ENCODE measurements at regions not wholly inside any gene's neighbourhood (a gene's known extent, or its start where the extent isn't known, plus 50 kb on each side); places are given as distances from the start of the nearest gene placed in this dataset.

DNA sequence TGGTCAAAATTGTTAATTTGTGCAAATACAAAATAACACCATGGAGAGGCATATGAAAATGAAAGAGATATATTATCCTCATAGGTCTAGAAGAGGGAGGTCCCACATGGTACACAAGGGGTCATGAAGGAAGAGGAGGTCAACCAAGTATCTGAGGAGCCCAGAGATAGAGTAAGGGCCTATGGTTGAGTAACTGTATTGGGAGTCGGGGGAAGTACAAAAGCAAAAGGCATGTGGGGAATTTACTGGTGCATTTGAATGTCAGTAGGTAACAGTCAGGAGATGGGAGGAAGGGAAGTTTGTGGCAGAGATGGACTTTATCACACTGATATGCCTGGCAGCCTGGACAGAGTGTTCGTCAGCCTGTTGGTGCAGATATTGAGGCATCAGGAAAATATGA is 1113.7 kb downstream of the OTOL1 start:
- Histone ChIP-seq H3K4me1 (ENCODE audit: control insufficient read depth, insufficient read depth, low read length) (no peaks in the 10 kb centered on the region), H3K4me3 (ENCODE audit: low read depth, low read length) (no peak overlapping the region), H3K36me3 (ENCODE audit: control insufficient read depth in 2 of 2, insufficient read depth in 1 of 2, low read length in 2 of 2) (no peaks in the 10 kb centered on the region), H3K9me3 (ENCODE audit: control insufficient read depth, insufficient read depth, low read depth, low read length) (no peaks in the 10 kb centered on the region), H3K27ac (ENCODE audit: extremely low read depth, low read depth, low read length) (no peak overlapping the region)
- ChIA-PET POLR2A (no interaction called here), CTCF (no interaction called here)
- TF ChIP-seq ZNF239 (tag by site-specific recombination; IDR thresholded peaks at IDR 0.05) (no peak), WT1 (tag by site-specific recombination; IDR thresholded peaks at IDR 0.05) (no peak), ZNF223 (tag by site-specific recombination; IDR thresholded peaks at IDR 0.05) (no peak), ZFP3 (tag by site-specific recombination; IDR thresholded peaks at IDR 0.05; ENCODE audit: low read depth) (no peak), KLF10 (tag by site-specific recombination; IDR thresholded peaks at IDR 0.05) (no peak), ZFP69B (tag by site-specific recombination; IDR thresholded peaks at IDR 0.05) (no peak), ZNF514 (tag by site-specific recombination; IDR thresholded peaks at IDR 0.05) (no peak), ZNF341 (tag by site-specific recombination; IDR thresholded peaks at IDR 0.05; ENCODE audit: low read depth) (no peak), ZNF366 (tag by site-specific recombination; conservative IDR thresholded peaks at IDR 0.05) (no peak), ZNF184 (tag by site-specific recombination; IDR thresholded peaks at IDR 0.05) (no peak), BCL11B (tag by site-specific recombination; IDR thresholded peaks at IDR 0.05; ENCODE audit: low read depth) (no peak), ZNF843 (tag by site-specific recombination; IDR thresholded peaks at IDR 0.05) (no peak), ZNF335 (tag by site-specific recombination; conservative IDR thresholded peaks at IDR 0.05) (no peak), ZNF776 (tag by site-specific recombination; IDR thresholded peaks at IDR 0.05; ENCODE audit: borderline replicate concordance) (no peak), ZNF701 (tag by site-specific recombination; IDR thresholded peaks at IDR 0.05) (no peak), ZFP37 (tag by site-specific recombination; IDR thresholded peaks at IDR 0.05) (no peak)
- TF ChIP-seq, protein P1, sequence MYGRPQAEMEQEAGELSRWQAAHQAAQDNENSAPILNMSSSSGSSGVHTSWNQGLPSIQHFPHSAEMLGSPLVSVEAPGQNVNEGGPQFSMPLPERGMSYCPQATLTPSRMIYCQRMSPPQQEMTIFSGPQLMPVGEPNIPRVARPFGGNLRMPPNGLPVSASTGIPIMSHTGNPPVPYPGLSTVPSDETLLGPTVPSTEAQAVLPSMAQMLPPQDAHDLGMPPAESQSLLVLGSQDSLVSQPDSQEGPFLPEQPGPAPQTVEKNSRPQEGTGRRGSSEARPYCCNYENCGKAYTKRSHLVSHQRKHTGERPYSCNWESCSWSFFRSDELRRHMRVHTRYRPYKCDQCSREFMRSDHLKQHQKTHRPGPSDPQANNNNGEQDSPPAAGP (tag by site-specific recombination; IDR thresholded peaks at IDR 0.05), result no peak
- TF ChIP-seq, protein P2, sequence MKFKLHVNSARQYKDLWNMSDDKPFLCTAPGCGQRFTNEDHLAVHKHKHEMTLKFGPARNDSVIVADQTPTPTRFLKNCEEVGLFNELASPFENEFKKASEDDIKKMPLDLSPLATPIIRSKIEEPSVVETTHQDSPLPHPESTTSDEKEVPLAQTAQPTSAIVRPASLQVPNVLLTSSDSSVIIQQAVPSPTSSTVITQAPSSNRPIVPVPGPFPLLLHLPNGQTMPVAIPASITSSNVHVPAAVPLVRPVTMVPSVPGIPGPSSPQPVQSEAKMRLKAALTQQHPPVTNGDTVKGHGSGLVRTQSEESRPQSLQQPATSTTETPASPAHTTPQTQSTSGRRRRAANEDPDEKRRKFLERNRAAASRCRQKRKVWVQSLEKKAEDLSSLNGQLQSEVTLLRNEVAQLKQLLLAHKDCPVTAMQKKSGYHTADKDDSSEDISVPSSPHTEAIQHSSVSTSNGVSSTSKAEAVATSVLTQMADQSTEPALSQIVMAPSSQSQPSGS (tag by site-specific recombination; IDR thresholded peaks at IDR 0.05; ENCODE audit: low read depth), result no peak
- TF ChIP-seq, protein P3, sequence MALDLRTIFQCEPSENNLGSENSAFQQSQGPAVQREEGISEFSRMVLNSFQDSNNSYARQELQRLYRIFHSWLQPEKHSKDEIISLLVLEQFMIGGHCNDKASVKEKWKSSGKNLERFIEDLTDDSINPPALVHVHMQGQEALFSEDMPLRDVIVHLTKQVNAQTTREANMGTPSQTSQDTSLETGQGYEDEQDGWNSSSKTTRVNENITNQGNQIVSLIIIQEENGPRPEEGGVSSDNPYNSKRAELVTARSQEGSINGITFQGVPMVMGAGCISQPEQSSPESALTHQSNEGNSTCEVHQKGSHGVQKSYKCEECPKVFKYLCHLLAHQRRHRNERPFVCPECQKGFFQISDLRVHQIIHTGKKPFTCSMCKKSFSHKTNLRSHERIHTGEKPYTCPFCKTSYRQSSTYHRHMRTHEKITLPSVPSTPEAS (tag by site-specific recombination; IDR thresholded peaks at IDR 0.05), result no peak

DNA sequence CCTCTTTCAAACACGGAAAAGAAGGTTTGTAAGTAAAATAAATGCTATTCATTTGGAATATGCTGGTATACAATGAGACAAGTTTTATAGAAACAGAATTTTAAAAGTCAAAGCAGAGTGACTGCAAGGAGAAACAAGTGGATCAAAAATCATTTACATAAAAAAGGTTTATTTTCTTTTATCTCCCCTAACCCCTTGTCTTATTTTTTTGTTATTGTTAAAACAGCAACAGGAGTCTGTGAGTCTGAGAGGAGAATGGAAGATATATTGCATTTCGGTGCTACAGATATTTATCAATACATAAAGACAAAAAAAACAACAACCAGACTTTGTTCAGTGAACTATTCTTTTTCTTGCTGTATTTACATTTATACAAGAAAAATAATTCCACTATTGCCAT is 1116.4 kb downstream of the OTOL1 start:
- Histone ChIP-seq H3K27ac (ENCODE audit: extremely low read depth, low read depth, low read length) (no peak overlapping the region), H3K36me3 (ENCODE audit: control insufficient read depth in 2 of 2, insufficient read depth in 1 of 2, low read length in 2 of 2) (no peaks in the 10 kb centered on the region), H3K4me1 (ENCODE audit: control insufficient read depth, insufficient read depth, low read length) (no peaks in the 10 kb centered on the region), H3K9me3 (ENCODE audit: control insufficient read depth, insufficient read depth, low read depth, low read length) (no peaks in the 10 kb centered on the region), H3K4me3 (ENCODE audit: low read depth, low read length) (no peak overlapping the region)
- POLR2A ChIA-PET, result no interaction called here
- TF ChIP-seq ZNF626 (tag by site-specific recombination; IDR thresholded peaks at IDR 0.05) (no peak), MEIS1 (CRISPR knock-in tag; IDR thresholded peaks at IDR 0.05; ENCODE audit: borderline replicate concordance) (no peak), ZFP69B (tag by site-specific recombination; IDR thresholded peaks at IDR 0.05) (no peak), KLF9 (tag by site-specific recombination; IDR thresholded peaks at IDR 0.05; ENCODE audit: low read depth) (no peak), ZNF16 (tag by site-specific recombination; IDR thresholded peaks at IDR 0.05; ENCODE audit: low read depth) (no peak), ZNF48 (tag by site-specific recombination; IDR thresholded peaks at IDR 0.05) (no peak), ZNF292 (tag by site-specific recombination; IDR thresholded peaks at IDR 0.05; ENCODE audit: borderline replicate concordance, low read depth) (no peak), ZNF701 (tag by site-specific recombination; IDR thresholded peaks at IDR 0.05) (no peak), ZNF658 (tag by site-specific recombination; IDR thresholded peaks at IDR 0.05) (no peak), ZSCAN30 (tag by site-specific recombination; IDR thresholded peaks at IDR 0.05) (no peak), ZEB2 (tag by site-specific recombination; IDR thresholded peaks at IDR 0.05) (no peak), REPIN1 (tag by site-specific recombination; IDR thresholded peaks at IDR 0.05; ENCODE audit: low read depth) (no peak), ZNF558 (tag by site-specific recombination; IDR thresholded peaks at IDR 0.05) (no peak), ZNF768 (tag by site-specific recombination; IDR thresholded peaks at IDR 0.05) (no peak), YY1 (tag by site-specific recombination; IDR thresholded peaks at IDR 0.05) (no peak), ZBTB20 (tag by site-specific recombination; IDR thresholded peaks at IDR 0.05) (no peak), MYNN (tag by site-specific recombination; IDR thresholded peaks at IDR 0.05; ENCODE audit: borderline replicate concordance) (no peak), ZNF510 (tag by site-specific recombination; IDR thresholded peaks at IDR 0.05; ENCODE audit: insufficient replicate concordance) (no peak), IKZF3 (tag by site-specific recombination; IDR thresholded peaks at IDR 0.05) (no peak)
- CTCF ChIA-PET, result no interaction called here
